Prostate gland (tissue), 2 donors: ENCODE measurements at regions not wholly inside any gene's neighbourhood (a gene's known extent, or its start where the extent isn't known, plus 50 kb on each side); places are given as distances from the start of the nearest gene placed in this dataset.

Experiments used
- CTCF ChIP-seq, 4 experiments: fragments of 200-600 bp in 2 of 4; fragments of 450-650 bp in 2 of 4; sonication (generic) in 2 of 4; IDR thresholded peaks; 1 replicate in 3 of 4; 2 replicates in 1 of 4; pipeline ENCODE4 v1.5.1; 2016 to 2019; ENCODE audit warnings: antibody characterized with exemption in 4 of 4, mild to moderate bottlenecking in 2 of 4, moderate library complexity in 2 of 4
- POLR2A ChIP-seq: fragments of 450-650 bp; IDR thresholded peaks from one replicate; pipeline ENCODE4 v1.6.1; 2016; ENCODE audit warnings: antibody characterized with exemption, mild to moderate bottlenecking
- POLR2AphosphoS5 ChIP-seq: sonication (generic); formaldehyde crosslinking; IDR thresholded peaks from one replicate; pipeline ENCODE4 v1.6.1; 2017; ENCODE audit warnings: antibody characterized with exemption

DNA sequence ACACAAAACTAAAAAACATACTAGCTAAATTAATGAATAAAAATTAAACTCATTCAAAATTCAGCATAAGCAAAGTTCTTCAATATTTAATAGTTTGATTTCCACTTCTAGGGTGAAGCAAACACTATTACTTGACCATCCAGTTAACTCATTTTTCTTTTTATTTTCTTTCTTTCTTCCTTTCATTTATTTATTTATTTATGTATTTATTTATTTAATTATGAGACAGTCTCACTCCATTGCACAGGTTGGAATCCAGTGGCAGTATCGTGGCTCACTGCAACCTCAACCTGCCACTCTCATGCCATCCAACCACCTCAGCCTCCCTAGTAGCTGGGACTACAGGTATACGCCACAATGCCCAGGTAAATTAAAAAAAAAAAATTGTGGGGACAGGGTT is 2069.5 kb downstream of the NCAM2 start:
- TF ChIP-seq CTCF (IDR thresholded peaks at IDR 0.05) = no peak
- no peak for TF ChIP-seq POLR2AphosphoS5
- TF ChIP-seq POLR2A = no peak
